ENCODE measurements at regions not wholly inside any gene's neighbourhood (a gene's known extent, or its start where the extent isn't known, plus 50 kb on each side); places are given as distances from the start of the nearest gene placed in this dataset.

DNA sequence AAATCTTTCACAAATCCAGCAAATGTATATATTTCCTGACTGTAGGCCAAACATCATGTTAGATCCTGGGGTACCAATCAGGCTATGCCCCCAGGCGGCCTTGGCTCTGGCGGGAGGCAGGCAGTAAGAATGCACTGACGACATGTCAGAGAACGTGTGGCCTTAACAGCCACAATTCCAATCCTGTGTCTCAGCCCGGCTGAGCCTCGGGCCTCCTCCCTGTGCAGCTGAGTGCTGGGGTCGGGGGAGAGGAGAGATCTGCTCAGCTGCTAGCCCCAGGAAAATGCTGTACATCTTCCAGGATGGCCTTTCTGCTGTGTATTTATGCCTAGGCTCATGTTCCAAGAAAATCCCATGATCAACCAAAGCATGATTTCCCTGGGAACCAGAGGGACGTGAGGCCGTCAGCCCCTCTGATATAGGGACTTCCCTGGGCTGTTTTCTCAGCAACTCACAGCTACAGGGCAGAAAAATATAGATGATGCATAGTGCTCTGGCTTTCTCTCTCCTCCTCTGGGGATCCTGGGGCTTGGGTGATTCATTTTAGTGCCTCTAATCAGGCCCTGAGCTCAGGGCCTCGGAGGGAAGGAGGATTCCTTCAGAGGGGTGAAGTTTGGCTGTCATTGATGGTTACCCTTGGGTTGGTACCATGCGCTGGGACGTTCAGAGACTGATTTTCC is 604.0 kb downstream of the HS3ST4 start:
- DNase-seq (ENCODE audit: low spot score) = no peak

DNA sequence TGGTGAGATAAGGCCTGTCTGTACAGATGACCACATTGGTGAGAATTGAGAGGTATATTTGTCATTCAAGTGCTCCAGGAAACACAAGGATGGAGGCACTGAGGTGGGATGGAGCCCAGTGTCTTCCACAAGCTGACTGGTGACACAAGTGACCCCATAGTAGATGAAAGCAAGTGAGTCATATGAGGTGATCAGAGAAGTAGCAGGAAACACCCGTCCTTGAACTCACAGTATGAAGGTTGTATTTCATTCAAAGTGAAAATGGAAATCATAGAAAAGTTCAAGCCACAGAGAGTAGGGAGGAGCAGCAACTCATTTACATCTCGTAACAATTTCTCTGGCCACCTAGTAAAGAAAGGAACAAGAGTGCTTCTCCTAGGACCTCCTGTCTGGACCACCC is 609.8 kb downstream of the HS3ST4 start:
- DNase-seq (ENCODE audit: low spot score) = no peak

DNA sequence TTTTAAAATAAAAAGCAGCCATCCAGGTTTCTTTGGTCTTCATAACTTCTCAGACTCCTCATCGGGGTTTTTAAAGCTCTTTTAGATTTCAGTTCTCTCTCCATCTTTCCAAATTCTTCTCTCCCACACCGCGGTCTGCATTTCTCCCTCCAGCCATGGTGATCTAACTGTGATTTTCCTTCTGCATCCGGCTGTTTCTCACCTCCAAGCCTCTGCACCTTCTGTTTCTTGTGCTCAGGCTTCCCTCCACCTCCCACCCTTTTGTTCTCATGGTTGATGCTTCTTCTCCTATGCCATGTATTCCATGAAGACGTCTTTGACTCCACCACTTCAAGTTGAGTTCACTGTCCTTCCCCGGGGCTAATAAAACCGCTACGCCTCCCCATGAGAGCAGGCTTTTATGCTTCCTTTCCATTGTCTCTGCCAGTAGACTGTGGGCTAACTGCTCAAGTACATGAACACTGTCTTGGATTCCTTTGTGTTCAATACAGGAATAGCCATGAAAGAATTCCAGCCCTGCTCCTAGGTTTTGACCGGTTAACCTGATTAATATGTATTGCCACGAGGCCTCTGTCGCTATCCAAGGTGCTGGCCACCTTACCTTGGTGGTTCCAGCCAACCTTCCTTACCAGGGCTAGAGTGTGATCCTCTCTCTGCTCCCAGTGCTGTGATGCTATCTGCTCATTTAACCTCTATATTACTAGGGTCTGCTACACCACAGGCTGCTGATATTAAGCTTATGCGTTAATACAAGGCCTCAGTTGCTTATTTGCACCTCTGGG is 625.1 kb downstream of the HS3ST4 start:
- no peak for DNase-seq (ENCODE audit: low spot score)

DNA sequence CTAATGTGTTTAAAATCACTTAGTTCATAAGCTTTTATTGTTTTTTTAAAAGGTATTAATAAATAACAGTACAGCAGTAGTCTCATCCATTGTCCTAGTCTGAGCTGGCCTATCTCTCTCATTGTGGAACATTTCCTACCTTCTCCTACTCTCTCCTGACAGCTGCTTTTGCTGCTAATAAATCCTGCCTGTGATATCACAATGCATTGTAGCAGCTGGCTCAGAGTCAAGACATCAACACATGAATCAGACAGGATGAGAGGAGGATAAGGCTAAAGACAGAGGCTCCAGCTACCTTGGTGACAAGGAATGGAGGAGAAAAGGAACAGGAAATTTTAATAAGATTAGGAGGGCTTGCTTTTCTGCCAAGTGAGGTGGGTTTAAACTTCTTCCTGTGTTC is 626.1 kb downstream of the HS3ST4 start:
- DNase-seq (ENCODE audit: low spot score) = no peak

DNA sequence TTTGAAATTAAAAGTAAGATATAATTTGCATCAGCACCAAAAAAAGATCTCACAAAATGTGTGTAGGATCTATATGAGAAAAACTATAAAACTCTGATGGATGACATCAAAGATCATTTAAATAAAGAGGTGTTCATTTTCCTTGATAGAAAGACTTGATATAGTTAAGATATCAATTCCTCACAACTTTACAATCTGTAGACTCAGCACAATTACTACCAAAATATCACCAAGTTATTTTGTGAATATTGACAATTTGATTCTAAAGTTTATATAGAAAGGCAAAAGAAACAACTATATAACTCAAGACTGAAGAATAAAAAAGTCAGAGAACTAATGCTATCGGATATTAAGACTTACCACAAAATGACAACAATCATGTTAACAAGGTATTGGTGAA is 638.9 kb downstream of the HS3ST4 start:
- DNase-seq (ENCODE audit: low spot score) = no peak

DNA sequence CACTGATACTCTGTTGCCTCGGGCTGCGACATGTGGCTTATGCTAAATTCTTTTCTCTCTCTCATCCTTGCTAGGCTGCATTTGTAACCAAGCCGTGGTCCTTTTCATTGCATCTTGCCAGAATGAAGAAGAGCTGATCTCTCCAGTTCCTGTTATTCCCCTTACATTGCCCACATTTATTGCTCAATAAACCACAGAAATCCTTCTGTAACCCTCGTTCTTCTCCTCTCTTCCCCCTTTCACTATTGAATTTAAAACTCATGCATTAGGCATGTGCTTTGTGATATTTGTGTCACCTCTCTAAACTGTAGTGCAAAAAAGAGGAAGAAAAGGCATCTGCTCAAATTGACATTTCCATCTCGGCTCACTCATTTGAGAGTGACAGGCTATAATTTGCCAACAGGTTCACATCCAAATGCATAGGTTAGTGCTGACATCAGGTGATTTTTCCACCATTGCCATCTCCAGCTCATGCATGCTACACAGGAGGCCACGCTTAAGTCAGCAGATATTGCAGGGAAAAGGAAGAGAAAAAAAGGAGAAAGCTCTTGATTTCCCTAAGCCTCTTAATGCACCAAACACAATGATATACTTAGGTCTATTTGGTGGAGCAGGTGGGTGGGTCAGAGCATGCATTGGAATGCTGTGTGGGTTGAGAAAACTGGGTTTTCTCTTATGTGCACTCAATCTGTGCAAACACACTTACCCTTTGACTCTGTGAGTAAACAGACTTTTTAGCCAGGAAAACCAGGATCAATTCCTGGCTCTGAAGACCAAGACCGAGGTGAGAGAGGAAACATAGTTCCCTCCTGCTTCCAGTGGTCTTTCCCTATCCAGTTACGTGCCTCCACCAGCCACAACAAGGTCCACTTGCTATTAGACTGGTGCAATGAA is 642.7 kb downstream of the HS3ST4 start:
- DNase-seq (ENCODE audit: low spot score) = no peak

DNA sequence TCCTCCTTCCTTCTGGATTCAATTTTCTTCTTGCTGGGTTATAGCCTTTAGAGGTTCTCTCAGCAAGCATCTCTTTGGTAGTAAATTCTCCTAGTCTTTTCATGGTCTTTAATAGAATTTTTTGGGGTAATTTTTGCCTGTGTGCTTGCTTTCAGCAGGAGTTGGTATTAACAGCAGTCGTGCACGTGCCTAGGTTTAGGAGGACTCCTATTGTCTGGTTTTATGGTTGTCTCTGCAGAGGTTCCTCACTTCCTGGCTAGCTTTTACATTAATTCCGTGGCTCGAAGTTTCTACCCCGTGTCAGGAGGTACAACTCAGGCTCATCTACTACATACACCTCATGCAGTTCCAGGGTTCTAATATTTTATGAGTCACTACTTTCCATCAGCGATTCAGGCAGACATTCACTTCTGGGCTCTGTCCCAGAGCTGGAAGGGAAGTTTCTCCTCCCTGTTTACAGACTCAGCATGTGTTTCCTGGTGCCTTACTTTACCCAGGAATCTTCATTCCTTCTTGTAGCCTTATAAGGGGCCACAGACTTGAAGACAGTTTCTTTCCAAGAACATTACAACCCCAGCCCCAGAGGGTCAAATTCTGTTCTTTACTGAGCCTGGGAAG is 643.6 kb downstream of the HS3ST4 start:
- DNase-seq (ENCODE audit: low spot score) = no peak

DNA sequence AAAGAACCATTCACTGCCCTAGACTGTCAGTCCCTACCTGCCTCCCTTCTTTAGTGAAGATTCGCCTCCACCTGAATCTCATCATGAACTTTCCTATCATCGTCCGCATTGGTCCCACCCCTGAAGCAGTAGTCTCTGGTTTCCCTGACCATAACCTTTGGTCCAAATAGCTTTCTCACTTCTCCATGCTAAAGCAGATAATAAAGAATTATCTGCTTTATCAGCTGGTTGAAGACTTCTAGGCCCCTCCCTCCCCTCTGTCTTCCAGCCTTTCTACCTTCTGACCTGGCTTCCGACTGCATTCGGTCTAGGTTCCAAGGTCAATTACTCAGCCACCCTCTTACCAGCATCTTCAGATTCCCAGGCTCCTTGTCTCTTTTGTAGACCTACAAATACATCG is 650.9 kb downstream of the HS3ST4 start:
- DNase-seq (ENCODE audit: low spot score) = no peak

DNA sequence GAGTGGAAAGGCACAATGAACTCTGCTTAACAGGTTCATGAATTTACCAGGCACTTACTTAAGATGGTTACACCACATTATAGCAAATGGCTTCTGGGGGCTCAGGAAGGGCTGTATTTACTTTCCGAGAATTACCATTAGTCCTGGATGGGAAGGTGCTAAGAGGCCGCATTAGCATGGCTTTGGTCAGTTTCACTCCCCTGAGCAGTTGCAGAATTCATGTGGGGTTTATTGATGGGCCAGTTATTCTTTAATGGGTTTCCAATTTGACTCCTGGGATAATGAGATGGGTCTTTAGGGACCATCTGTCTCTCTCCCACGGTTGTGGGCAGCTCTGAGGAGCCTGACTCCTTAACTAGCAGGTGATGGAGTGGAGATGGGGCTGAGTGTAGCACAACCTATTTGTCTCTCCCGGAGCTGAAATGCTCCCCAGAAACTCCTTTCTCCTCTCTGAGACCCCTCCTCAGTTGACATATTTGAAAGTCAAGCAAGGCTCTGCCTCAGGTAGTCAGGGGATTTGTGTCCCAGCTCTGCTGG is 652.5 kb downstream of the HS3ST4 start:
- DNase-seq (ENCODE audit: low spot score) = no peak

DNA sequence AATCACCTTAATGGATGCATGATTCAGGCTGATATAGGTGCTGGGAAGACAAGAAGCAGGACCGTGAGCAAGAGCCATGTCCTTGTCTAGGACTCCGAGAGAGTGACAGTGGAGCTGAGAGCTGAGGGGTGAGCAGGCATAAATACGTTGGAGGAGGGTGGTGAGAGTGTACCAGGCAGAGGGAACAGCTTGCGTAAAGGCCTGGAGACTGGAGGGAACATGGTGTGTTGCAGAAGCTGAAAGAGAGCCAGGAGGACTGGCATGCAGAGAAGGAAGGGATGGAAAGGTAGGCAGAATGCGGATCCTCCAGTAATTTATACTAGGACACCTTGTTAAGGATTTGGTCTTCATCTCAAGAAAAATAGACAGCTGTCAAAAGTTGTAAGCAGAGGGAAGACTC is 653.2 kb downstream of the HS3ST4 start:
- no peak for DNase-seq (ENCODE audit: low spot score)

DNA sequence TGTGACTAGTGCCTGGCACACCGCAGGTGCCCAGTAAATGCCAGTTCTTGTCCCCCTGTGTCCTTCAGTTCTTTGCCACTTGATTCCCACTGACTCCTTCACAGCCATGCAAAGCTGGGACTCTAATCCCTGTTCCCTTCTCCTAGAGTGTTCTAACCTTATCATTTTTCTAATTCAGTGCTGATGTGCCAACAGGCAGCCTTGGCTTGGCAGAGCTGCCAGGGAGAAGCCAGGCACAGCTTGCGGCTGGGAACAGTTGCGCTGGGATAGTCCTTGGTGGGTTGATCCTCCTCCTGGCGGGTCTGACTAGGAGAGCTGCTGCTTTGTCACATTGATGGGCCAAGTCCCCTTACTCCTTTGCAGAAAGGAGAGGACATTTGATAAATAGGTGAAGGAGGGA is 654.2 kb downstream of the HS3ST4 start:
- no peak for DNase-seq (ENCODE audit: low spot score)

DNA sequence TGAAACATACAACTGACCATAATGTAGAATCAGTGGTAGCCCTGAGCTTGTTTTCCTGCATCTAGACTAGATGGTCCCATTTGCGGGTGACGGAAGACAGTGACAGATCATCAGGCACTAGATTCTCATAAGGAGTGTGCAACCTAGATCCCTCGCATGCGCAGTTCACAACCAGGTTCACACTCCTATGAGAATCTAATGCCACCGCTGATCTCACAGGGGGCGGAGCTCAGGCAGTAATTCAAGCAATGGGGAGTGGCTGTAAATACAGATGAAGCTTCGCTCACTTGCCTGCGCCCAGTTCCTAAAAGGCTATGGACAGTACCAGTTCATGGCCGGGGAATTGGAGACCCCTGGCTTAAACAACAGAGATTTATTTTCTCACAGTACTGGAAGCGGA is 656.3 kb downstream of the HS3ST4 start:
- DNase-seq (ENCODE audit: low spot score) = no peak

DNA sequence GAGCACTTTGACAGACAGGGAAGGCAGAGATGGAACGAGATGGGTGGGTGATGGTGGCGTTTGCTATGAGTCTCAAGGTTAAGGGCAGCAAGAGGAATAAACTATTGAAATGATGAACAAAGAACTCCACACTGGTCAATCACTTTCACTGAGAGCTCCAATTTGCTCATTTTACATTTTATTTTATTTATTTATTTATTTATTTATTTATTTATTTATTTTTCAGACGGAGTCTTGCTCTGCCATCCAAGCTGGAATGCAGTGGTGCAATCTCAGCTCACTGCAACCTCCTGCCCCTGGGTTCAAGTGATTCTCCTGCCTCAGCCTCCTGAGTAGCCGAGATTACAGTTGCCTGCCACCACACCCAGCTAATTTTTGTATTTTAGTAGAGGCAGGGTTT is 669.1 kb downstream of the HS3ST4 start:
- DNase-seq (ENCODE audit: low spot score) = no peak

DNA sequence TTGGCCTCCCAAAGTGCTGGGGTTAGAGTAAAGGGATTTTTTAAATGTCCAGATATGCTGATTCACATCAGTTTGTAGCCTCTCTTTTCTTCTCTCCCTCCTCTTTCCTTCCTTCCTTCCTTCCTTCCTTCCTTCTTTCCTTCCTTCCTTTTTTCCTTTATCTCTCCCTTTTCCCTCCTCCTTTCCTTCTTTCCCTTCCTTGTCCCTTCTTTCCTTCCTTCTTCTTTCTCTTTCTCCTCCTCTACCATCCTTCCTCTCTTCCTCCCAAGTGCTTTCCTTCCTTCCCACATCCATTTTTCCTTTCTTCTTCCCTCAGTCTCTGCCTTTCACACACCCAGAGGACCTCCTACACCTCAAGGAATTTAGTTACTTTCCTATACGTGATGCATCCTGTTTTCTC is 671.8 kb downstream of the HS3ST4 start:
- no peak for DNase-seq (ENCODE audit: low spot score)

DNA sequence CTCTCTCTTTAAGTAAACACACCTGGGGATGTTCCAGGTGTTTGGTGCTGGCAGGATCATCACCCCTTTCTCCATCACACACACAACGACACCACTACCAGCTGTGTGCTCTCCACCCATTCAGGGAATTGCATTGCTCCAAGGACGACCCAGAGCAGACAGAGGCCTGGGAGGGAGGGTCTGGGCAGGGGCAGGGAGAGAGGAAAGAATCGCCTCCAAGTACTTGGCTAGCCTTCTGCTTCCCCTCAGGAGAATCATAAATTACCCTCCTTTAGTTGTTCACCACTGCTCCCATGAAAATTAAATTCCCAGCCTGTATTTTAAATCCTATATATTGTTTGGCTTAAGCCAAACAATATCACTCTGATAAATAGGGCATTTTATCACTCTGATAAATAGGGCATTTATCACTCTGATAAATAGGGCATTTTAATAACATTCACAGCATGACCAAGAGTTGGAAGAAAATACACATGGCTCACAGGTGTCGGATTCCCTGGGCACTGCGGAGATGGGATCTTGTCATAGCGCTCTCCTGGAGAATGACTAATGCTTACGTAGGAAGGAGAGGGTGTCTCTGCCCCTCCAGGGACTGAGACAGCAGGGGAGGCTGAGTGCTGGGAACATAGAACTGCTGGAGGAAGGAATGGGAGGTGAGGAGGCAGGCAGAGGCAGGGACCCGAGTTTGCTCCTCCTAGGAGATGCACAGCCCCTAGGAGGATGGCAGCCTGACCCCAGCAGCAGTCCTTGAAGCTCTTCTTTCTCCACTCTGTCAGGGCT is 673.6 kb downstream of the HS3ST4 start:
- DNase-seq (ENCODE audit: low spot score) = no peak

DNA sequence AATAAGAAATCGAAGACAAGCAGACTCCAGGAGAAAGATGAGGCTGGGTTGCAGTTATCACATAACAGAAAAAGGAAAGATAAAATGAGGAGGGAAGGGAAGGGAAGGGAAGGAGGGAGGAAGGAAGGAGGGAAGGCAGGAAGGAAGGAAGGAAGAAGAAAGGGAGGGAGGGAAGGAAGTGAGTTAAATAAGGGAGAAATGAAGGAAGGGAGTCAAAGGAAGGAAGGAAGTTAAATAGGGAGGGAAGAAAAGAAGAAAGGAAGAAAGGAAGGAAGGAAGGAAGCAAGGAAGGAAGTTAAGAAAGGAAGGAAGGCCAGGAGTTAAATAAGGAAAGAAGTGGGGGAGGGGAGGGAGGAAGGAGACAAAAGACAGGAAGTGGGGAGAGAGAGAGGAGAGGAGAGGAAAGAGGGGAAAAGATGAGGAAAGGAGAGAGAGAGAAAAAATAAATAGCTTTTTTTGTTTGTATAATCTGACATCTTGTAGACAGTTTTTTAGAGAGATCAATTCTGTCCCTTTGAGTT is 679.6 kb downstream of the HS3ST4 start:
- DNase-seq (ENCODE audit: low spot score) = no peak

DNA sequence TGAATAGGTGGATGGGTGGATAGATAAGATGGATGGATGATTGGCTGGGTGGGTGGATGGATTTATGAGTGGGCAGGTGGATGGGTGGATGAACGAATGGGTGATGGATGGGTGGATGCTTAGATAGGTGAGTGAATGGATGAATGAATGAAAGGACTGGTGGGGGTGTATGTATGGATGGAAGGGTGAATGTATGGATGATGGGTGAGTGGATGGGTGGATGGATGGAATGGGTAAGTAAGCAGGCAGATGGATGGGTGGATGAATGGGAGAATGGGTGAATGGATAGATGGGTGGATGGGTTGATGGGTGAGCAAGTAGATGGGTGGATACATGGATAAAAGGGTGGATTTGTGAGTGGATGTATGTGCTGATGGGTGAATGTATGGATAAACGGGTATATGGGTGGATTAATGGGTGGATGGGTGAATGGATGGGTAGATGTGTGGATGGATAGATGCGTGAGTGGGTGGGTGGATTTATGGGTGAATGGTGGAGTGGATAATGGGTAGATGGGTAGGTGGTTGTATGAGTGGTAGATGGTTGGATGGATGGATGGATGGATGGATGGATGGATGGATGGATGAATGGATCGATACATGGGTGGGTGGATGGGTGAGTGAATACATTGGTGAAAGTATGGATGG is 682.6 kb downstream of the HS3ST4 start:
- DNase-seq (ENCODE audit: low spot score) = no peak

DNA sequence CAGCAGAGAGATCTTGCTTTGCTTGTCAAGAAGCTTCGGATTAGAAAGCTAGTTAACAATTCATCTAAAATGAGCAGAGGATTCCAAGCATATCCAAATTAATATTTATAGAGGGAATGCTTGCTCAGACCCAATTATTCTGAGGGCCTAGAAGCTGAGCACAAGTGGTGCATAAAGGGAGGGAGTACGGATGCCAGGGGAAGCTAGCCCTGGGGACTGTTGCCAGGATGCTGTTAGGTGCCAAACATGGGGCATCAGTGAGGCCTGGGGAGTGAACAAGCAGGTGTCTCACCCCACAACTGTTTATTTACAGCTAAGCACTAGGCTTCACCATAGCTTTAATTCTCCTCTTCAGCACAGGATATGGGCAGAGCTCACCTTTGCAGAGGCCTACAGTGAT is 684.1 kb upstream of the C16orf82 start:
- DNase-seq (ENCODE audit: low spot score) = no peak

DNA sequence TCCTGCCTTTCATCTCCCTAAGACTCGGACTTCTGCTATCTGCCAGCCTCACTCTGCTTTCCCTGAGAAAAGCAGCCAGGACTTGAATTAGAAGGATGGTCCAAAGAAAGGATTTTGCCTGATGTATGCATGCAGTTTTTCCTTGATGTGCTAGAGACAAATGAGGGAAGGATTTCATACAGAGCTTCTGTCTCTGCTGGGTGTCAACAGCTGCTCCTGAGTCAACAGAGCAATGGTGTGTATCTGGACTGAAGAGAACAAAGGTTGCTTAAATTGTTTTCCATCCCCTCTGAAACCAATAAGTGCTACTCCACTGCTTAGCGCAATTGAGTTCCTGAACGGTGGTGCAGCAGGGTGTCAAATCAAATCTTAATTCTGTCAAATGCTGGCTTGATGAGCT is 680.6 kb upstream of the C16orf82 start:
- DNase-seq (ENCODE audit: low spot score) = no peak

DNA sequence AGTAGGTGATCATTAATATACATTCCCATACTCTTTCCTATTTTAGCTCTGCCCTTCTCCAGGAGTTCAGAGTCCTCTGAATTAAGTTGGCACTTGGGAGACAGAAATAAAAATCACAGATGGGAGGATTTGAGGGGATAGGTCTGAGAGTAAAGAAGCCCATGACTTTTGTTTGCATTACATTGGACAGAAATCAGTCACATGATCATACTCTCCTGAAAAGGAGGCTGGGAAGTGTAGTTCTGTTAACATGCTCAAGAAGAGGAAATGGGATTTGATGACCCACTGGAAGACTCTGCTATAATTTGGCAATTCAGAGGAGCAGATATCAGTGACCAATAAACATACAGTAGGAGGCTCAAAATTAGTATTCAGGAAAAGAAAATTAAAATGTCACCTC is 674.9 kb upstream of the C16orf82 start:
- DNase-seq (ENCODE audit: low spot score) = no peak

Measured in SK-N-DZ (cell line).